Neuronal stem cell (in vitro differentiated cells): ENCODE measurements at regions not wholly inside any gene's neighbourhood (a gene's known extent, or its start where the extent isn't known, plus 50 kb on each side); places are given as distances from the start of the nearest gene placed in this dataset.
A peak's percentile ranks its signal among the peaks of the same experiment; 100 is the strongest.
"Not testable (repeated sequence)": the region's sequence is repeated elsewhere in the genome, so short reads cannot be mapped to it uniquely, and the experiment has no call there.

Source experiments
- DNase-seq: peaks from one replicate; pipeline ENCODE4 v3.0.0-alpha.2; 2013; ENCODE audit warnings: low spot score
- H2AFZ ChIP-seq: one replicate; pipeline ENCODE4 v1.6.1; 2013; ENCODE audit warnings: mild to moderate bottlenecking, low read length, inconsistent platforms
- H2AK5ac ChIP-seq: 2 replicates; pipeline ENCODE4 v1.6.1; 2013; ENCODE audit warnings: low read depth, mild to moderate bottlenecking, inconsistent platforms, low read length, moderate library complexity, mixed read lengths
- H2BK120ac ChIP-seq: 2 replicates; pipeline ENCODE4 v1.6.1; 2013; ENCODE audit warnings: low read depth, mild to moderate bottlenecking, inconsistent platforms, low read length, moderate library complexity, mixed read lengths
- H2BK12ac ChIP-seq: one replicate; pipeline ENCODE4 v1.6.1; 2013; ENCODE audit warnings: low read length, inconsistent platforms
- H2BK15ac ChIP-seq: 2 replicates; pipeline ENCODE4 v1.6.1; 2013; ENCODE audit warnings: mild to moderate bottlenecking, low read length, inconsistent platforms, mixed read lengths
- H2BK5ac ChIP-seq: one replicate; pipeline ENCODE4 v1.6.1; 2013; ENCODE audit warnings: inconsistent platforms, mild to moderate bottlenecking, low read length, moderate library complexity
- H3K14ac ChIP-seq: one replicate; pipeline ENCODE4 v1.6.1; 2013; ENCODE audit warnings: low read length, inconsistent platforms
- H3K18ac ChIP-seq: 2 replicates; pipeline ENCODE4 v1.6.1; 2013; ENCODE audit warnings: low read length, inconsistent platforms
- H3K23ac ChIP-seq: 2 replicates; pipeline ENCODE4 v1.6.1; 2013; ENCODE audit warnings: low read depth, mild to moderate bottlenecking, mixed read lengths, low read length, inconsistent platforms; ENCODE audit not compliant: poor library complexity
- H3K27ac ChIP-seq: replicated peaks from 3 replicates; pipeline ENCODE4 v1.5.1; 2013; ENCODE audit warnings: low read length, inconsistent platforms
- H3K27me3 ChIP-seq, 3 experiments: 2 replicates each; pipeline ENCODE4 v1.6.1; 2013; ENCODE audit warnings: low read length in 3 of 3, mild to moderate bottlenecking in 2 of 3, inconsistent platforms in 1 of 3, low read depth in 1 of 3, mixed read lengths in 1 of 3, moderate library complexity in 1 of 3; ENCODE audit not compliant: control insufficient read depth in 3 of 3, insufficient read depth in 3 of 3
- H3K36me3 ChIP-seq, 2 donors: replicated peaks in 1 of 2; 2 replicates each; pipeline ENCODE4 v1.6.1; 2013; ENCODE audit warnings: low read length in 2 of 2; ENCODE audit not compliant: control insufficient read depth in 2 of 2, insufficient read depth in 2 of 2
- H3K4ac ChIP-seq: 2 replicates; pipeline ENCODE4 v1.6.1; 2013; ENCODE audit warnings: inconsistent platforms, mild to moderate bottlenecking, low read length, moderate library complexity
- H3K4me1 ChIP-seq, 2 donors: 1 replicate in 1 of 2; 2 replicates in 1 of 2; pipeline ENCODE4 v1.6.1; 2013; ENCODE audit warnings: low read length in 2 of 2, low read depth in 1 of 2; ENCODE audit not compliant: control insufficient read depth in 2 of 2, insufficient read depth in 1 of 2
- H3K4me2 ChIP-seq: one replicate; pipeline ENCODE4 v1.6.1; 2013; ENCODE audit warnings: mild to moderate bottlenecking, low read length, inconsistent platforms; ENCODE audit not compliant: insufficient read depth, poor library complexity, severe bottlenecking
- H3K4me3 ChIP-seq, 2 donors: 2 replicates each; pipeline ENCODE4 v1.5.1; 2013; ENCODE audit warnings: low read length in 2 of 2, mild to moderate bottlenecking in 2 of 2, inconsistent platforms in 1 of 2, moderate library complexity in 1 of 2
- H3K79me1 ChIP-seq: one replicate; pipeline ENCODE4 v1.6.1; 2013; ENCODE audit warnings: low read depth, mild to moderate bottlenecking, inconsistent platforms, low read length, moderate library complexity
- H3K9ac ChIP-seq: one replicate; pipeline ENCODE4 v1.6.1; 2013; ENCODE audit warnings: mild to moderate bottlenecking, low read depth, low read length, inconsistent platforms; ENCODE audit not compliant: poor library complexity
- H3K9me3 ChIP-seq, 2 donors: replicated peaks in 1 of 2; 2 replicates each; pipeline versions ENCODE3 to v1.6.1; 2013; ENCODE audit warnings: low read length in 2 of 2, mild to moderate bottlenecking in 2 of 2, inconsistent platforms in 1 of 2, low read depth in 1 of 2, mixed read lengths in 1 of 2, moderate library complexity in 1 of 2; ENCODE audit not compliant: control insufficient read depth in 2 of 2, insufficient read depth in 1 of 2
- H4K8ac ChIP-seq: one replicate; pipeline ENCODE4 v1.6.1; 2013; ENCODE audit warnings: low read depth, mild to moderate bottlenecking, inconsistent platforms, low read length, moderate library complexity
- H4K91ac ChIP-seq: one replicate; pipeline ENCODE4 v1.6.1; 2013; ENCODE audit warnings: low read length, low read depth, mild to moderate bottlenecking, inconsistent platforms; ENCODE audit not compliant: poor library complexity
- WGBS, 2 donors: extraction: QIAGEN DNeasy Blood & Tissue Kit; methylation state at CpG; one replicate each; pipeline ENCODE4 v1.1.7; 2013; ENCODE audit warnings: missing lambda C conversion rate in 2 of 2, mixed read lengths in 1 of 2; ENCODE audit not compliant: insufficient read length in 2 of 2, insufficient replicate concordance in 1 of 2; ENCODE audit errors: extremely low coverage in 2 of 2; 5-methylcytosine and 5-hydroxymethylcytosine counted together

GRCh38 chr9:38484076-38484665 lies 59.9 kb upstream of the IGFBPL1 start:
- Histone ChIP-seq H2AFZ (peak overlapping the region; percentile 15), H3K4me1 (peaks cover 8 to 32% of the 10 kb centered on the region in 2 donors)
- not testable (repeated sequence) for H3K4me3 ChIP-seq, H3K36me3 ChIP-seq, H4K8ac ChIP-seq, H3K4me2 ChIP-seq, H3K23ac ChIP-seq, H3K14ac ChIP-seq, H4K91ac ChIP-seq, H3K79me1 ChIP-seq, H2AK5ac ChIP-seq, H3K27me3 ChIP-seq, H2BK12ac ChIP-seq, H3K27ac ChIP-seq, H3K4ac ChIP-seq, H3K18ac ChIP-seq, H2BK5ac ChIP-seq, H2BK120ac ChIP-seq, DNase-seq, H3K9ac ChIP-seq, H2BK15ac ChIP-seq, H3K9me3 ChIP-seq
- WGBS, 2 donors: no CpG with 5 or more reads among the region's 2 CpGs

DNA sequence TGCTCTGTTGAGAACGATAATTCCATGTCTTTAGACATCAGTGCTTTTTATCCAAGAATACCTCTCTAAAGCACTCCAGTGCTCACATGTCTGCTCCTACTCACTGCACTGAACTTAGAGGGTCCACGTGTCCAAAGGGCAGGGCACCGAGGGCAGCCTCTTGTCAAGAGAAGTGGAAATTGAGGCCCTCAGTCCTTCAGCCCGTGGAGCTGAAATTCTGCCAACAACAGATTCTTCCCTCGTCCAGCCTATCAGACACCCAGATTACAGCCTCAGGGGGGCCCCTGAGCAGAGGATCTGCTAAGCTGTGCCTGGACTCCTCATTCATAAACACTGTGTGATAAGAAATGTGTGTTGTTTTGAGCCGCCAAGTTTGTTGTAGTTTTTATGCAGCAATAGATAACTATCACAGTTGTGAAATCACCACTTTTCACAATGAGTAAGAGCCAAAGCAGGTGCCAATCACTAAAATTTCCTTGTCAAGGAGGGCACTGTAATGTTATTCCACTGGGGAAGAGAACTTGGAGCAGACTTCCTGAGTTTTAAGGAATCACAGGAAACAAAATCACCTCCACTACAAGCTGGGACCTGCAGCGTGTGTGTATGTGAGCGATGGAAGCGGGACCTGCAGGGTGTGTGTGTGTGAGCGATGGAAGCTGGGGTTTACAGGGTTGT lies 58.8 kb upstream of the IGFBPL1 start:
- Histone ChIP-seq H2BK15ac (no peak overlapping the region), H2AFZ (peak overlapping the region; percentile 64), H2BK120ac (no peak overlapping the region), H2AK5ac (no peak overlapping the region), H4K8ac (no peak overlapping the region), H3K4me2 (no peak overlapping the region), H3K36me3 (no peaks in the 10 kb centered on the region), H3K23ac (no peak overlapping the region), H3K9ac (no peak overlapping the region), H3K27me3 (no peaks in the 10 kb centered on the region), H3K79me1 (no peaks in the 10 kb centered on the region), H4K91ac (no peak overlapping the region), H3K4me3 (no peak overlapping the region), H3K18ac (peak overlapping the region; percentile 25), H2BK5ac (no peak overlapping the region), H3K14ac (peak overlapping the region; percentile 49), H3K4me1 (peaks cover 8 to 32% of the 10 kb centered on the region in 2 donors), H3K27ac (no peak overlapping the region), H3K4ac (no peak overlapping the region), H3K9me3 (peaks cover 0 to under 1% of the 10 kb centered on the region in 2 donors), H2BK12ac (no peak overlapping the region)
- no CpG with 5 or more reads among the region's 10 CpGs for WGBS, 2 donors
- no peak for DNase-seq

GRCh38 chr9:38478211-38478610 lies 54.0 kb upstream of the IGFBPL1 start:
- H3K9ac ChIP-seq: no peak overlapping the region
- H3K27ac ChIP-seq: no peak overlapping the region
- no peak overlapping the region for H4K91ac ChIP-seq
- peak overlapping the region; percentile 82 for H3K14ac ChIP-seq
- H4K8ac ChIP-seq: no peak overlapping the region
- H3K79me1 ChIP-seq: no peaks in the 10 kb centered on the region
- peaks cover 2 to 6% of the 10 kb centered on the region in 2 donors for H3K4me1 ChIP-seq
- H2AFZ ChIP-seq: no peak overlapping the region
- no peak overlapping the region for H2BK12ac ChIP-seq
- H2BK15ac ChIP-seq: no peak overlapping the region
- no peak overlapping the region for H2AK5ac ChIP-seq
- no peak overlapping the region for H3K23ac ChIP-seq
- no peaks in the 10 kb centered on the region for H3K36me3 ChIP-seq
- no peaks in the 10 kb centered on the region for H3K27me3 ChIP-seq
- H3K18ac ChIP-seq: no peak overlapping the region
- no peak overlapping the region for H3K4me2 ChIP-seq
- no peak overlapping the region for H3K4me3 ChIP-seq
- H2BK5ac ChIP-seq: no peak overlapping the region
- H2BK120ac ChIP-seq: no peak overlapping the region
- no peak for DNase-seq
- H3K4ac ChIP-seq: no peak overlapping the region
- H3K9me3 ChIP-seq: no peaks in the 10 kb centered on the region
- WGBS, 2 donors: no CpG with 5 or more reads among the region's 22 CpGs

DNA sequence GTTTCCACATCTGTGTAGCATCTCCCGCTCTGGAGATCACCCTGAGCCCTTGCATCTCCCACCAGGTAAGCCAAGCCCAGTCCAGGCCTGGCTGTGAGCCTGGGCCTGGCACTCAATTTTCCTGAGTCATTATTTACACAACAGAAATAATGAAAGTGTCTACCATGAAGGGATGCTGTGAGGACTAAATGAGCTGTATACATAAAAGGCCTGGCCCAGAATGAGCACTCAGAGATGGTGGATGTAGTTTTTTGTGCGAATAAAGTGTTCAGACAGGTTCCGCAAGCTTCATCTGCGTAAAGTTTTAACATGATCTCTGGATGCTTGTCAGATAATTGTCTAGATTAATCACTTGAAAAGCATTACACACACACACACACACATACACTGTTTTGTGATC lies 50.2 kb upstream of the IGFBPL1 start:
- not testable (repeated sequence) for H3K4me2 ChIP-seq, DNase-seq, H3K14ac ChIP-seq, H4K91ac ChIP-seq, H4K8ac ChIP-seq, H2BK5ac ChIP-seq, H3K4ac ChIP-seq, H3K18ac ChIP-seq, H2BK12ac ChIP-seq, H3K27me3 ChIP-seq, H2AK5ac ChIP-seq, H3K4me1 ChIP-seq, H3K79me1 ChIP-seq, H3K36me3 ChIP-seq, H3K9me3 ChIP-seq, H3K27ac ChIP-seq, H3K23ac ChIP-seq, H2BK120ac ChIP-seq, H3K9ac ChIP-seq, H3K4me3 ChIP-seq, H2BK15ac ChIP-seq
- peak overlapping the region; percentile 38 for H2AFZ ChIP-seq
- WGBS, 2 donors: no CpG with 5 or more reads among the region's 4 CpGs
